KOPT-K1 (cell line): ENCODE measurements at regions not wholly inside any gene's neighbourhood (a gene's known extent, or its start where the extent isn't known, plus 50 kb on each side); places are given as distances from the start of the nearest gene placed in this dataset.

Experiments
- H3K27ac ChIP-seq: fragments of 200-600 bp; sonication (generic); 2 replicates; pipeline ENCODE4 v1.5.1; 2016; ENCODE audit warnings: antibody characterized with exemption, mild to moderate bottlenecking, low read depth, low read length; ENCODE audit not compliant: poor library complexity, severe bottlenecking
- H3K36me3 ChIP-seq: fragments of 200-600 bp; sonication (generic); 2 replicates; pipeline ENCODE4 v1.5.1; 2017; ENCODE audit warnings: antibody characterized with exemption, mild to moderate bottlenecking, low read length, moderate library complexity; ENCODE audit not compliant: insufficient read depth
- H3K9me3 ChIP-seq: fragments of 200-600 bp; sonication (generic); 2 replicates; pipeline ENCODE4 v1.5.1; 2017; ENCODE audit warnings: antibody characterized with exemption, low read length, mild to moderate bottlenecking; ENCODE audit not compliant: insufficient read depth, poor library complexity, severe bottlenecking

GRCh38 chr9:75417471-75417870 lies 329.2 kb downstream of the OSTF1 start:
- Histone ChIP-seq H3K36me3 (no peaks in the 10 kb centered on the region), H3K9me3 (no peaks in the 10 kb centered on the region), H3K27ac (no peak overlapping the region)

DNA sequence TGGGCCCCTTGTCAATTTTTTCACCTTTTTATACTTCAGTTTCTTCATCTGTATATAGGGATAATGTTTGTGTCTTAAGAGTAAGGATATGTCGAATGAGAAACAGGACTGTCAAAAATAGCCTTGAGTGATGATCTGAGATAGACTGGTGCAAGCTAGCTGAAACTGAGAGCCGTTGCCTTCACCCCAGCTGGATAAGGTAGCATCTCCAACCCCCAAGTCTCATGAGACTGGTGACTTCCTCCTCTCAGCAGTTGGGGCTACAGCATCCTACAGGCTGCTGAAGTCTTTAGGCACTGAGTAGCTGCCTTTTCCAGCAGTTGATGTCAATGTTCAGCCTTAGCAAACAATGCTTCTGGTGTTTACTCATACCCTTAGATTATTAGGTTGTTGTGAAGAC lies 330.2 kb downstream of the OSTF1 start:
- Histone ChIP-seq H3K36me3 (no peaks in the 10 kb centered on the region), H3K9me3 (no peaks in the 10 kb centered on the region), H3K27ac (no peak overlapping the region)

- no peaks in the 10 kb centered on the region for H3K36me3 ChIP-seq
- H3K27ac ChIP-seq, result no peak overlapping the region
- H3K9me3 ChIP-seq, result no peaks in the 10 kb centered on the region
These were observed 334.7 kb downstream of the OSTF1 start for GRCh38 chr9:75422944-75423522.

GRCh38 chr9:75429531-75430475 lies 341.5 kb downstream of the OSTF1 start:
- Histone ChIP-seq H3K36me3 (no peaks in the 10 kb centered on the region), H3K9me3 (no peaks in the 10 kb centered on the region), H3K27ac (no peak overlapping the region)

DNA sequence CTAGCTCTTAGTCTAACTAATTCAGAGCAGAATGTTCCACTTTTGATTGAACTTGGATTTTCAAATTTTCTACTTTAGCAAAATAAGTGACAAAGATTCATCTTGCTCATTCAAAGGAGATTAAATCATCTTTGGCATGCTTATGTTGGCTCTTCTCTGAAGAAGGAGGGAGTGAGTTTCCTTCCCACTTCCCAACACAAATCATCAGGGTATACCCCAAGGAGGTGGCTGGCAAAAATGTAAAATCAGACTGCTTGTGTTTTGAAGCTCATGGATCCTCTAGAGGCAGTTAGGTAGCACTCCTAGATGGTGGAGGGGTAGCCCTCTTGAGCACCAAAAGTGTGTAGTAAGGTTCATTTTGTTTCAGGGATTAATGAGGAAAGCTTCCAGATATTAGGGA lies 343.1 kb downstream of the OSTF1 start:
- no peak overlapping the region for H3K27ac ChIP-seq
- no peaks in the 10 kb centered on the region for H3K36me3 ChIP-seq
- H3K9me3 ChIP-seq, result no peaks in the 10 kb centered on the region

- H3K27ac ChIP-seq, result no peak overlapping the region
- no peaks in the 10 kb centered on the region for H3K36me3 ChIP-seq
- H3K9me3 ChIP-seq, result no peaks in the 10 kb centered on the region
These were observed 344.1 kb downstream of the OSTF1 start for GRCh38 chr9:75432386-75432785.

DNA sequence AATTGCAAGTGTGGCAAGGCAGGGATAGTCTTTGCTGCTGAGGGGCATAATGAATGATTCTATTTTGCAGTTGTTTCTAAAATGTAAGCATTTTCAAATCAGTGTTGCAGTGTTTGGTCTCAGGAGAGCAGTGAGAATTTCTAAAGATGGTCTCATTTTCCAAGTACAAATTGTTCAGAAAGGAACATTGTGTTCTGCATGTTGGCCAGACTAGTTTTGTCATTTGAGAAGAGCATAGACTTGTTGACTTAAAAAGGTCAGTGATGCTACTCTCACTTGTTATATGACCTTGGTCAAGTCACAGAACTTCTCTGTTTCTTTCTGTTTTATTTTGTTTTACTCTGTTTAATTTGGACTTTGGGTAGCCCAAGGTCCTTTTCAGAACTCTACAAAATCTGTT lies 344.6 kb downstream of the OSTF1 start:
- no peaks in the 10 kb centered on the region for H3K9me3 ChIP-seq
- no peak overlapping the region for H3K27ac ChIP-seq
- no peaks in the 10 kb centered on the region for H3K36me3 ChIP-seq

DNA sequence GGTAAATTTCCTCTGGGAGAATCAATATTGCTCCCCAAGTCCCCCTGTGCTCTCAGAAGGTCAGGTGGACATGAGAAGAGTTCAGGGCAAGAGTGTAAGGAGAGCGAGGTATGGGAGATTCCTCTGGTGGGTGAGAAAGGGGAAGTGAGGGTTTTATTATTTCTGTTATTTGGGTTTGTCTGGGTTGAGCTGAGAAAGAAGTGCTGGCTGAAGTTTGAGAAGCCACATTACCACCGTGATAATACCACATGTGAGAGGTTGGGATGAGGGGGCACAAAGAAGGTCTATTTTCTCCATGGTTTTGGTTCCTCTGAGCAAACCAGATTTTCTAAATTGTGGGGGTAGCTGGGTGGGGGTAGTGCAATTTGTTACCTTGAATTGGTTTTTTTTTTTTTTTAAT lies 350.4 kb downstream of the OSTF1 start:
- no peaks in the 10 kb centered on the region for H3K9me3 ChIP-seq
- no peak overlapping the region for H3K27ac ChIP-seq
- no peaks in the 10 kb centered on the region for H3K36me3 ChIP-seq

- Histone ChIP-seq H3K9me3 (no peaks in the 10 kb centered on the region), H3K27ac (no peak overlapping the region)
These were observed 352.6 kb downstream of the OSTF1 start for GRCh38 chr9:75440914-75441313.

GRCh38 chr9:75445144-75445543 lies 356.8 kb downstream of the OSTF1 start:
- H3K36me3 ChIP-seq, result no peaks in the 10 kb centered on the region
- no peaks in the 10 kb centered on the region for H3K9me3 ChIP-seq
- H3K27ac ChIP-seq, result no peak overlapping the region

More at GRCh38 chr9:75440914-75441313, 352.6 kb downstream of the OSTF1 start:
- no peaks in the 10 kb centered on the region for H3K36me3 ChIP-seq

GRCh38 chr9:75447281-75447680 lies 359.0 kb downstream of the OSTF1 start:
- no peak overlapping the region for H3K27ac ChIP-seq
- H3K9me3 ChIP-seq, result no peaks in the 10 kb centered on the region
- H3K36me3 ChIP-seq, result no peaks in the 10 kb centered on the region

DNA sequence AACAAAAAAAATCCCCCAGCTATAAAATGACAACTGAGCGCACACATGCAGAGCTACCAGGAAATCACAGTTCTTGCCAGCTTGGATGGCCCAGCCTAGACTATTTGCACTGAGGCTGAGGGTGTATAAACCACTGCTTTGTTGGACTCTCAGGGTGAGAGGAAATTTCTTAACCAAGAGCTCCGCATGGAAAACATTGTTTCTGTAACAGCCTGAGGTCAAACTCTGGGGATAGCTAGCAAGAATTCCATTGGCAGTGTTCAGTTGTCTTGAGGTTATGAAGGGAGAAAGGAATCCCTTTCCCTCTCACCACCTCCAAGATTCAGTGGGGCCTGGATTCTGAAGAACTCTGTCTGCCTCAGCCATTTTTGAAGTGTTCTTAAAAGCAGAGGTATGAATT lies 360.0 kb downstream of the OSTF1 start:
- no peak overlapping the region for H3K27ac ChIP-seq
- H3K9me3 ChIP-seq, result no peaks in the 10 kb centered on the region
- H3K36me3 ChIP-seq, result no peaks in the 10 kb centered on the region

GRCh38 chr9:75448955-75449354 lies 360.6 kb downstream of the OSTF1 start:
- no peak overlapping the region for H3K27ac ChIP-seq
- H3K36me3 ChIP-seq, result no peaks in the 10 kb centered on the region
- H3K9me3 ChIP-seq, result no peaks in the 10 kb centered on the region

GRCh38 chr9:75451045-75451444 lies 362.7 kb downstream of the OSTF1 start:
- Histone ChIP-seq H3K36me3 (no peaks in the 10 kb centered on the region), H3K27ac (no peak overlapping the region), H3K9me3 (no peaks in the 10 kb centered on the region)

GRCh38 chr9:75451505-75451904 lies 363.2 kb downstream of the OSTF1 start:
- no peaks in the 10 kb centered on the region for H3K36me3 ChIP-seq
- H3K9me3 ChIP-seq, result no peaks in the 10 kb centered on the region
- H3K27ac ChIP-seq, result no peak overlapping the region

DNA sequence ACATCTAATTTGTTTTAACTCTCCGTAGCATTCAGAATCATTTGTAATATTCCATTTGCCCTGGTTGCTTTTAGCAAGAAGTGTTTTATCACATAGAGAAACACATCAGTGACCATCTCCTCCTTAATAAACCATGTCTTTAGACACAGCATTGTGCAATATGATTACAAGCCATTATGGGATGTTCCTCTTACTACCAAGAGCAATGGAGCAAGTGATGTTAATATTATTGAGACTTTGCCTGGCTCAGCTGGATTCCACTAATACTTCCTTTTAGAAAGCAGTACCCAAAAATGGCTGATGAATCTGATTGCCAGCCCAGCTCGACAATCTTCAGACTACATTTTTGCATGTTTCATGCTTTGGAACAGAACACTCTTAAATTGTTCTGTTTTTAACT lies 364.2 kb downstream of the OSTF1 start:
- H3K27ac ChIP-seq, result no peak overlapping the region
- no peaks in the 10 kb centered on the region for H3K9me3 ChIP-seq

More for the DNA sequence above, 364.2 kb downstream of the OSTF1 start:
- H3K36me3 ChIP-seq, result no peaks in the 10 kb centered on the region
